NCI-H146 treated with DMSO at 0.1 percent for 48 hours (cell line): ENCODE measurements at regions not wholly inside any gene's neighbourhood (a gene's known extent, or its start where the extent isn't known, plus 50 kb on each side); places are given as distances from the start of the nearest gene placed in this dataset.
A peak's percentile ranks its signal among the peaks of the same experiment; 100 is the strongest.

ENCODE experiments used
- DNase-seq: peaks from one replicate; lab custom pipeline; 2025; ENCODE audit not compliant: unreplicated experiment; lab: John Stamatoyannopoulos, UW

DNA sequence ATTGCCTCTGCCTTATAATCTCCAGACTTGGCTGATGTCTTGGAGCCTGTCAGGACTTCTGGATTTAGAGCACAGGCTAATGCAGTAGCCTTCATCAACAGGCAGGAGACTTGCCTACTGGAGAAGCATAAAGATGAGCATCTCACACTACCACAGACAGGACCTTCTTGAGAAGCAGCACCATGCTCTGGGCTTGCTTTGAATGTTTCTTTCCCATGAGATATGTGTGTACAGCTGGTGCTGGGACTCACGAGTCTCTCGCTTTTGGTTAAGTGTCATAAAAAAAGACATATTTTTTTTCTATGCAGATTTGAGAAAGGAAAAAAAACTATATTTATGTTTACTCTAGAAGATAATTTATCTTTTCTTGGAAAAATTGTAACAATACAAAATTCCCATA, 671.3 kb downstream of the MRPL39 start:
- no peak for DNase-seq

DNA sequence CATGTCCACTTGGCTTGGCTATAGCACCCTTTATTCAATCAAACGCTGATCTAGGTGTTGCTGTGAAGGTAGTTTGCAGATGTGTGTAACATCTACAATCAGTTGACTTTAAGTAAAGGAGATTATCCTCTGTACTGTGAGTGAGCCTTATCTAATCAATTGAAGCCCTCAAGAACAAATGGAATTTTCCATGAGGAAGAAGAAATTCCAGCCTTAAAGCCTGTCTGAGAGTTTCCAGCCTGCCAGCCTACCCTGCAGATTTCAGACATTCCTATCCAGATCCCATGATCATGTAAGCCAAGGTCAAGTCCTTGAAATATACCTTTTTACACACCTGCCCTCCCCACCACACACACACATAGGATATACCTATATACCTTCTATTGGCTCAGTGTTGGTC, 696.7 kb downstream of the MRPL39 start:
- no peak for DNase-seq

DNA sequence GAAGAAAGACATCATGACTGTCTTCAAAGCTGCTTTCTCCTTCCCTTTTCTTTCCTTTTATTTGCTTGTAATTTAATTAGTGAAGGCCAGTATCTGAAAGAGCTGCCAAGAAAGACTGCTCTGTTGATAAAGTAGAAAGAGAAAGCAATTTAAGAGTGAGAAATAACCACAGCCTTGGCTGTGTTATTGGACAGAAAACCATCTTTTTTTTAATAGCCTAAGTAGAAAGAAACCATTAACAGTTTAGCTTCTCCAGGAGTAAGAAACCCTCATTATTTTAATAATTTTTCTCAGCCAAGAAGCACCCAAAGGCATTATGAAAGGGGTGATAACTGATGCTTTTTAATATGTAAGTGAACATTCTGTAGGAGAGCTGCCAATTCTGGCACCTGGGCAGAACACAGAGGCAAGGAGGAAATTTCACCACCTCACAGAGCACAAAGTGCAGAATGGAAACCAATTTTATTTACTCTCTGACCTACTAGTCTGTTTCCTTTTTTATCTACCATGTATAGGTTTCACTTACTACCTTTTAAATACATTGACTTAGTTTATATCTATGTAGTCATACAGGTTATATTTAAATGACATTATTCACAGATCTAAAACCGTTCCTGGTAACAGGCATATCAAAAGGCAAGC, 703.2 kb downstream of the MRPL39 start:
- DNase-seq = no peak

DNA sequence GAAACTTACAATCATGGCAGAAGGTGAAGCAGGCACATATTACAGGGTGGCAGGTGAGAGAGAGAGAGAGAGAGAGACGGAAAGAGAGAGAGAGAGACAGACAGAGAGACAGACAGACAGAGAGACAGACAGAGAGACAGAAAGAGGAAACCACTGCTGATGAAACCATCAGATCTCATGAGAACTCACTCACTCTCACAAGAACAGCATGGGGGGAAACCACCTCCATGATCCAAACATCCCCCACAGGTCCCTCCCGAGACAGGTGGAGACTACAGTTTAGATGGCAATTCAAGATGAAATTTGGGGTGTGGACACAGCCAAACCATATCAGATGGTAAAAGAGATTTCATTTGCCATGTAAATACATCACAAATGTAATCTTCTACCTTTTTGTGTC, 708.1 kb downstream of the MRPL39 start:
- no peak for DNase-seq

DNA sequence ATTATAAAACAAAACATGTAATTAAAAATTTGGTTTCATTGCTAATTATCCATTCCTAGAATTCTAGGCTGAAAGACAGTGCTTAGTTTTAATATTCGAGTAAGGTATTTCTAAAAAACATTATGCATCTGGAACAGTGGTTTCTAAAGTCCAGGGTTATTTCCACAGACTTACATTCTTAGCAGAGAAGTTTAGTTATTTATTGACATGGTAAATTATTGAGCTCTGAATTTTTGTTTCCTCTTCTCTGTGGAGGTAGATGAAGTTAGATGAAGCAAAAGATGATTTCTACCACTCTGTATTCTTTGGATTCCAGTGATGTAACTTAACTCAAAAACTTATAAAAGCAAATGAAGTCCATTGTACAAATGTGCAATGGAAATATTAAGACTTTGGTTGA, 709.4 kb downstream of the MRPL39 start:
- no peak for DNase-seq

DNA sequence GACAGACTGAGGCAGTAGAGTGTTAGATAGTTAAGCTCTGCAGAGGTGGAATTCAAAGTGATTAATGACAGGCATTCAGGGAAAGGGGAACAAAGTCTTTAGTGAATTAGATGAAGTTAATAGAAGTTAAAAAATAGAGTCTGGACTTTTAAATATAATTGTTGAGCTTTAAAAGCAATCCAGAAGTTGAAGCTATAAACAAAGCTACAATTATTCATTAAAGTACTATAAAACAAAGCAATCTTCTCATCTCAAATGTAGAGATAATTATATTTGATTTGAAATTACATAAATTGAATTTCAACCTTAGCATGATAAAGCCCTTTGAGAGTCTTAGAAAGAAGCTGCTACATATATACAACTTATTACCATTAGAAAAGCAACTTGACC, 710.6 kb downstream of the MRPL39 start:
- DNase-seq = no peak

DNA sequence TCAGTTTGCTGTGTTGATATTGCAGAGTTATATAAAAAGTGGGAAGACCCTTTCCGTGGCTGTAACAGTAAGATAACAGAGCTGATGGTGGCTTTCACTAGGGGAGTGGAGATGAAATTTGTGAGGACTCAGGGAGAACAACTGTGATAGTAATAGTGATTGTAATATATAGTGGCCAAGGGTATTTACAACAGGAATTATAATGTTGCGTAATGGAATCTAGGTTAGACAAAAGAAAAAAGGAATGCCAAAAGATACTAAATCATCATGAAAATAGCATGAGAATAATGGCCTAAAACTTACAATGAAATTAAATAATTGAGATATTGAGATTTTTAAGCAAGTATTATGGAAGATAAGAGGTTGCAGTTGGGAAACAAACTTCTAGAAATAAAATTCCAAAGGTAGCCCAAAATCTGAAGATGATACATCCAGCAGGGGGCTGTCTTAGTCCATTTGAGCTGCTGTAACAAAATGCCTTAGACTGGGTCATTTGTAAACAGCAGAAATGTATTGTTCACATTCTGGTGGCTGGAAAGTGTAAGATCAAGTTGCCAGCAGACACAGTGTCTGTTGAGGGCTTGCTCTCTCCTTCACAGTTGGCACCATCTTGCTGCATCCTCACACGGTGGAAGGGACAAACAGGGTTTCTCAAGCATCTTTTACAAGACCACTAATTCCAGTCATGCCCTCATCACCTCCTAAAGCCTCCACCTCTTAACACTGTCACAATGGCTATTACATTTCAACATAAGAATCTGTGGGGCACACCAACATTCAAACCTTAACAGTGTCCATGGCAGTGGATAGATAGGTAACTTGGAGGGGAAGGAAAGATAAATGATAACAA, 711.2 kb downstream of the MRPL39 start:
- peak; percentile 32 for DNase-seq

DNA sequence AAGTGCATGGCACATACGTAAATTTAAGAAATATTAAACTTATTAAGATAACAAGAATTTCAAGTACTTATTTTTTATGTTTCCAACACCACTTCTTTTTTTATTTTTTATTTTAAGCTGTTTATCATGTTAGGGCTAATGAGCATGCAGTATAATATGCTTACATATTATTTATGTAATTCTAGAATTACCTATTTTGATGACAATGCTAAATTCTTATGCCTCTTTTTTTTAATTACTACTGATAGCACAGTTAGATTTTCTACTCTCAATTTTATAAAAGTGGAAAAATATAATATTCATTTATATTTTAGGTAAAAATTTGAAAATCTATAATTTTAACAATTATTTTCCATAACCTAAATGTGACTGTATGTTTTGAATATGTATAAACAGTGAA, 713.0 kb downstream of the MRPL39 start:
- no peak for DNase-seq

DNA sequence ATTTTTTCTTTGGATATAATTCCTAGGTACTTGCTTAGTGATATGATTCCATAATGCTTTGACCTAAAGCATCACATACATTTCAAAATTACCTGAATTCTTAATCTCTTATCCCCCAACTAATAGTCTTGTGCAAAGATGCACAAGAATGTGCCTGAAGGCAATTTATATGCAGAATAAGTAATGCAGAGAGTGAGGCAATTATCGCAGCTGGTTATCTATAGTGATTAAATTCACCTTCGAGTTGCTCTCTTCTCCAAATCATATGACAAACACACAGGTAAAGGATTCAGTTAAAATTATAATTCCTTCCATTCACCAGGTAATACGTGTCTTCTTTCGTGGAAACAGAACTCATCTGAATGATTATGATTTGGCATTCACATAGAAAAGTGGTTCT, 717.3 kb downstream of the MRPL39 start:
- no peak for DNase-seq

DNA sequence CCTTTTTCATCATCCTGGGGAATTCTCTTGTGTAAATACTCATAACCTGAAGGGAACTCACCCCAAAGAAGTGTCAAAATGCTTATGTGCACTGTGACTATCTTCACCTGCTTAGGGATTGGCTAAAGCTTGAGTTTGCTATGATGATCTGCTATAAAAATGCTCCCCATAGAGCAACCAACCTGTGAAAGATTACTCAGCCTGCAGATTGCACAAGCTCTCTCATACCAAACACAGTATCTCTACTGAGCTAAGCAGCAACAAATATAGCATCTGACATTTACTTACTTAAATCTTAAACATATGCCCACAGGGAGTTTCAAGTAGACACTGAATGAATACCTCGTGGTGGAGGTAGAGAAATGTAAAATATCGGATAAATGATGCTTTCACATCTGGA, 725.8 kb downstream of the MRPL39 start:
- DNase-seq = no peak

DNA sequence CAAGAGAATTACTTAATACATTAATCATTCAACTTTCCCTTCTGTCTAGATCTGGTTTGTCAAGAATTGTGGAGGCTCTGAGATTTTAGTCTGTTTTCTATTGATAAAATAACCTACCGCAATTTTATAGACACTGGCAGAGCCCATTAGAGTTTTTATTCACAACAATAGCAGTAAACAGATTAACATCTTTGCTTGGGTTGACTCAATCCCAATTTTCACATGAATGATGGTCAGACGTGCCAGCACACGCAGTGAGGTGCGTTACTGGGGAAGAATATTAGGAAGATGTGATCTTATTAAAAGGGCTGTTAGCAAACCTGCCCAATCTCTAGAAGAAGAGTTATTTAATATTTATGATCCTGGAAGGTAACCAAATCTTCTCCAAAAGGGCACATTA, 736.6 kb downstream of the MRPL39 start:
- DNase-seq = no peak

DNA sequence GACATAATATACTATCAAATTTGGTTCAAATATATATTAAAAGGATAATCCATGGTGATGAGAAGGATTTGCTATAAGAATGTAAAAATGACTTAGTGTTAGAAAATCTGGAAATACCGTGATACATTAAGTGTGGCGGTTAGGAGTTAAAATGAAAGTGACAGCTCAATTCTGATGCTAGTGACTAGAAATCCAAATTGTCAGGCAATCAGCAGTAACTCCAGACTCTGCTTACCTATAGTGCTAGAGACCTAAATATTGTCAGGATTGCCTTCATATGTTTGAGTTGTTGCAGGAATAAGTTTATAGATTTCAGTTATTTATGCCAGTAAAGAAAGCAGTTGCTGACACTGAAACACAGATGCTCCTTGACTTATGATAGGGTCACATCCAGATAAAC, 737.4 kb downstream of the MRPL39 start:
- no peak for DNase-seq

DNA sequence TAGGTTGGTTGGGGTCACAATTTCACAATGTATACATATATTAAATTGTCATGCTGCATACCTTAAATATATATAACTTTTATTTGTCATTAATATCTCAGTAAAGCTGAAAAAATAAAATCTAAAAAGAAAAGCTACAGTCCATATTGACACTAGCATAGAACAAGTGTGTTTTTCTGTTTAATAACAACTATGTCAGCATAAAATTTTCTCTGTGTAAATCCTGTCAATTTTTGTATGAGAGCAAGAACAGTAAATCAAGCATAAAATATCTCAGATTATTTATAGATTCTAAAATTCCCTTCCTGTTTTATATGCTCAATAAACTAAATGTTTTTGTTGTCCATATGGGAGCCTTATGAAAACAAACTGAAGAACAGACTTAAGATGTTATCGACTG, 739.2 kb downstream of the MRPL39 start:
- DNase-seq = no peak

DNA sequence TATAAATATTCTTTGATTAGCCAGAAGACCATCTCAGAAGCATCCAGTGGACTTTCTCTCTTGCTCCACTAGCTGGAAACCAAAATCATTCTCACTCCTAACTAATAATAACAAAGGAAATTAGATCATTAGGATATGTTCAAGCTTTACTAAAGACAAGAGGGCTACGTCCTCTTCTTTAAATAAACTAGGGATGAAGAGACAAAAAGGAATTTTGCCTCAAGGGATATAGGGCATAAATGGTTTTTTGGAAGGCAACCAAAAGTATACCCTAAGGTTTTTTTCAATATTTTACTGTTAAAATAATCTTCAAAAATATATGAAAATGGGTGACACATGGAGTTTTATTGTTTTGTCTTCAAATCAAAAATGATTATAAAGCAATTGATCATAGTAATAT, 745.8 kb downstream of the MRPL39 start:
- no peak for DNase-seq

DNA sequence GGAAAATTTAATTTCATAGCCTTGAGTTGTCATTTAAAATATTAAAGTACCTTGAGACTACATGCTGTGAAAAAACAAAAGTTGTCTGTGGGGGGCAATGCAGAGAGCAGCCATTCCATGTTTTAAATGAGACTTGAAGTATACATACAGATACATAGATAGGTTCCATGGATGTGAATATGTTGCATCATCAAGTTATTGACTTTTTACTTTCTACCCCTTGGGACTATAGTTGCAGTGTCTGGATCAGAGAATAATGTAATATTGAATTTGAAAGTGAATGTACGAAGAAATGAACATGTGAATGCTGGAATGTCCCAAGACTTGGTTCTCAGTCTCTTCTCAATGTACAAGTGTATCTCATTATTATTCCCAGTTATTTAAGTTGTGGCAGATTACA, 751.0 kb downstream of the MRPL39 start:
- no peak for DNase-seq

DNA sequence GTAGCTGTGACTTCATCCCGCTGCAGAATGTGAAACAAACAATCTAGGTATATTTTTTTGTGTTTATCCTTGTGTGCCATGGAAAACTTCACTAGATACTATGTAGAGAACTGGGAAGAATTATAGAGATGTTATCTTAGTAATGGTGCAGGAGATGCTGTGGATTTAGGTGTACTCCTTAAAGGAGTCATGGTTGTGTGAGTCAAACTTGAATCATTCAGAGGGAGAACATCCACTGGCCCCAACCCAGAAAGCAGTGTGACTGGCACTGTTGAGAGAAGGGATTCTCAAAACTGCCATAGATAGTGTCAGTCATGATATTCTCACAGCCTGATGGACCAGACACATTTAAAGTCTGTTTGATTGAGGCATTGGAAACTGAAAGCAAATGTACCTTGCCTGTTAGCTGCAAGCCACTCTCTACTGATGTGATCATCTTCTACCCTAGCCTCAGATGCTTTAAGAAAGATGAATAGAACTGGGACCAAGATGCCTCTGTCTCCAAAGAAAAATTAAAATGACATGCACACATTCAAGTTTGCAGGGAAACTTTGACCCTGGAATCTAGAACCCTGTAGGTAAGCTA, 754.6 kb downstream of the MRPL39 start:
- no peak for DNase-seq

DNA sequence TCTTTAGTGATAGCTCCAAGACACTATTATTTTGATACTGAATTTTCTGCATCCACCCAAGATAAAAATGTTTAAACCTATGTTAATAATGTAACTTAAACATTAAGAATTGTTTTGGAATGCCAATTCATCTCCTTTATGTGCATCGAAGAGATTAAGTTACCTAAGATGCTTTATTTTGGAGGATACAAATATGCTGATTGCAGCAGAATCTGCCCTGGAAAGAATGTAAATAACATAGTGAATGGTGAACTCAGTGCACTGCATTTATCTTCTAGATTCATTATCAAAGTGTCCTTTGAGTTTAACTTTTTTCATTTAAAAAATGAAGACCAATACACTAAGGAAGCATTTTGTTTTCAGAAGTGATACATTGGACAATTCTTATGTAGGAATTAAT, 757.2 kb downstream of the MRPL39 start:
- DNase-seq = no peak

DNA sequence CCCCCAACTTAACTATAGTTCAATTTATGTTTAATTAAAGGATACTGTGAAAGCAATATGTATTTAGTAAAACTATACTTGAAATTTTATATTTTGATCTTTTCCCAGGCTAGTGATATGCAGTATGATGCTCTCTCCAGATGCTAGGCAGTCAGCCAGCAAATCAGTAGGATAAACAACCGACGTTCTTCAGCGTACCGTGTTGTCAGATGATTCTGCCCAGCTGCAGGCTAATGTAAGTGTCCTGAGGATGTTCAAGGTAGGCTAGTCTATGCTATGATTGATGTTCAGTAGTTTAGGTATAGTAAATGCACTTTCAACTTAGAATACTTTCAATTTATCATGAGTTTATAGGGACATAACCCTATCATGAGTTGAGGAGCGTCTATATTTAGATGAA, 762.6 kb downstream of the MRPL39 start:
- DNase-seq = no peak

DNA sequence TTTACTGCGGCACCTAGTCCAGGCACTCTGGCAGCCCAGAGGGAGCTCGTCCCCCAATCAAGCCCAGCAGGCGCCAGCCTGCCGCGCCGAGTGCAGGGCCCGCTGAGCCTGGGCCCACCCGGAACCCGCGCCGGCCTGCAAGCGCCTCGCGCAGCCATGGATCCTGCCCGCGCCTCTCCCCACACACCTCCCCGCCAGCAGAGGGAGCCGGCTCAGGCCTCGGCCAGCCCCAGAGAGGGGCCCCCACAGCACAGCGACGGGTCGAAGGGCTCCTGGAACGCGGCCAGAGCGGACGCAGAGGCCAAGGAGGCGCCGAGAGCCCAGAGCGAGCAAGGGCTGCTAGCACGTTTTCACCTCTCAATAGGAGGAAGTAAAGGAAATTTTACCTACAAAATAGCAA, 767.0 kb downstream of the MRPL39 start:
- no peak for DNase-seq

DNA sequence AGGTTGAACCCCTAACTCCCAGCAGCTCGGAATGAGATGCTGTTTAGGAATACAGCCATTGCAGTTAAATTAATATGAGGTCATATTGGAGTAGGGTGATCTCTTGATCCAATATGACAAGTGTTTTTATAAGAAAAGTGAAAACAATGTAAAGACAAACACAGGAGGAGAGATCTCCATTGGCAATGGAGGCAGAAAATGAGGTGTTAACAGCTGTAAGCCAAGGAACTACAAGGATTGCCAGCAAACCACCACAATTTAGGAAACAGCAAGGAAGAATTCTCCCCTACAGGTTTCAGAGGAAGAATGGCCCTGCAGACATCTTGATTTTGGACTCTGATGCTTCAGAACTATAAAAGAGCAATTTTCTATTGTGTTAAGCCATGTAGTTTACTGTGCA, 774.3 kb downstream of the MRPL39 start:
- no peak for DNase-seq

DNA sequence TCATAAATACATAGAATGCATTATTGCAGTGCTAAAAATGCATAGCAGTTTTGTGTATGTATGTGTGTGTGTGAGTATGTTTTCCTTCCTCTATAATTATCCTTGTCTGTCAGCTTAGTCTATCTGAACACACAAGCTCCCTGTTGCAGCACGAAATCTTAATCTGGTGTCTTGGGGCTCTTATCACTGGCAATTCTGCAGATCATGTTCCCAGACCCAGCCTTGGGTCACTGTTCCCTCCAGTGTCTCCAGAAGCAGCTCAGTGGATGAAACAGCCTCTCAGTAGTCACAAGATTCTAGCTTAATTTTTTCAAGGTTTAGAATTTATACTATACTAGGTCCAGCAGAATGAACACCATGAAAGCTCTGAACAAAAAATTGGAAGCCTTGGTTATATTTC, 777.9 kb downstream of the MRPL39 start:
- no peak for DNase-seq

DNA sequence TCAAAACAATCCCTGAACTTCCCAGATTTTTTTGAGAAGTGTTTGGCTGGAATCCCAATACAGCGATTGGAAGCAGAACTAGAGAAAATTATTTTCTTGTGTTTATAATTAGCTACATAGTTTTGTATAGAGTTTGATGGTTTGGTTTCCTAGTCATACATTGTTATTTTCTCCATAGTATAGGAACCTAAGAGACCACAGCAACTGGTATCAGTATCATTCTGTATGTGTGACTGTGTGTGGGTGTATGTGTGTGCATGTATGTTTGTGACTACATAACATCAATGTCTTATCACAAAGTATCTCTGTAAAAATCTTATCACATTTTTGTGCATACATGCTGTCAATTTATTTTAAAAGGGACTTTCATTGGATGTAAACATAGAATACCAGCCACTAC, 780.5 kb downstream of the MRPL39 start:
- DNase-seq = no peak

DNA sequence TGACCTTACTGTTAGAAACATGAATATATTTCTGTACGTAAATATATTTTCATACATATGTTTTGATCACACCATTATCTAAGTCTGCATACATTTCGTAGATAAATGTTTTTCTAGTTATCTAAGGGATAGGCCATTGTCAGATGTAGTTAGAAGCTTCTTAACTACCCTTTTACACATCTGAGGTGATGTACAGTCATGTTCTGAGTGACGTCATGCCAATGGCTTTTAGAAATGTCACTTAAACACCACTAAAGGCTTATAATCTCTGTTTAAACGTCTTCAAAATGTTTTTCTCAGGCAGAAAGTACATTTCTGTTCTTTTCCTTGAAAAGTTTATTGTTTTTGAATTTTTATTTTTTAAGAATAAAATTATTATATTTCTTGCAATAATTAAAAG, 781.9 kb downstream of the MRPL39 start:
- no peak for DNase-seq
